Fibroblast of lung (primary cell): ENCODE measurements at regions not wholly inside any gene's neighbourhood (a gene's known extent, or its start where the extent isn't known, plus 50 kb on each side); places are given as distances from the start of the nearest gene placed in this dataset.

Experiments
- DNase-seq, 2 donors: peaks; one replicate each; pipeline versions ENCODE4 v3.0.0 to v3.0.0-alpha.2; 2010; ENCODE audit warnings: low read depth in 2 of 2
- H2AFZ ChIP-seq: 2 replicates; pipeline ENCODE4 v1.5.1; 2012; ENCODE audit warnings: low read length, control low read depth, inconsistent platforms
- H3K27ac ChIP-seq: 2 replicates; pipeline ENCODE4 v1.5.1; 2011; ENCODE audit warnings: low read length, control low read depth; ENCODE audit not compliant: insufficient read depth
- H3K27me3 ChIP-seq: 2 replicates; pipeline ENCODE4 v1.5.1; 2011; ENCODE audit warnings: mild to moderate bottlenecking, low read length; ENCODE audit not compliant: control insufficient read depth, insufficient read depth
- H3K36me3 ChIP-seq: 2 replicates; pipeline ENCODE4 v1.5.1; 2011; ENCODE audit warnings: low read length; ENCODE audit not compliant: control insufficient read depth, insufficient read depth
- H3K4me1 ChIP-seq: 2 replicates; pipeline ENCODE4 v1.5.1; 2011; ENCODE audit warnings: low read length; ENCODE audit not compliant: control insufficient read depth, insufficient read depth; ENCODE audit errors: extremely low read depth
- H3K4me2 ChIP-seq: 2 replicates; pipeline ENCODE4 v1.5.1; 2011; ENCODE audit warnings: low read length, control low read depth; ENCODE audit not compliant: insufficient read depth; ENCODE audit errors: extremely low read depth
- H3K4me3 ChIP-seq, 4 experiments: fragments of 200-600 bp in 1 of 4; sonication (generic) in 1 of 4; replicated peaks in 1 of 4; 2 replicates each; pipeline ENCODE4 v1.5.1; 2011 to 2016; ENCODE audit warnings: low read length in 4 of 4, low read depth in 3 of 4, mild to moderate bottlenecking in 3 of 4, control low read depth in 2 of 4, inconsistent platforms in 1 of 4, mixed read lengths in 1 of 4; ENCODE audit not compliant: insufficient read depth in 1 of 4; ENCODE audit errors: control extremely low read depth in 1 of 4
- H3K79me2 ChIP-seq: 2 replicates; pipeline ENCODE4 v1.5.1; 2012; ENCODE audit warnings: mild to moderate bottlenecking, low read length, inconsistent platforms; ENCODE audit not compliant: control insufficient read depth, insufficient read depth
- H3K9ac ChIP-seq: 2 replicates; pipeline ENCODE4 v1.5.1; 2011; ENCODE audit warnings: mild to moderate bottlenecking, low read length, control low read depth; ENCODE audit not compliant: insufficient read depth
- H3K9me3 ChIP-seq: 2 replicates; pipeline ENCODE4 v1.5.1; 2012; ENCODE audit warnings: low read depth, low read length; ENCODE audit not compliant: control insufficient read depth, insufficient read depth
- H4K20me1 ChIP-seq: 2 replicates; pipeline ENCODE4 v1.5.1; 2011; ENCODE audit warnings: low read length; ENCODE audit not compliant: control insufficient read depth, insufficient read depth; ENCODE audit errors: extremely low read depth
- CTCF ChIP-seq, 2 donors: IDR thresholded peaks in 1 of 2; conservative IDR thresholded peaks in 1 of 2; 1 replicate in 1 of 2; 2 replicates in 1 of 2; pipeline ENCODE4 v1.5.1; 2011 to 2012; ENCODE audit warnings: low read length in 2 of 2, control low read depth in 1 of 2, inconsistent platforms in 1 of 2, low read depth in 1 of 2, mild to moderate bottlenecking in 1 of 2
- EZH2 ChIP-seq: IDR thresholded peaks from 2 replicates; pipeline ENCODE4 v1.5.1; 2012; ENCODE audit warnings: low read length, control low read depth, mild to moderate bottlenecking; ENCODE audit errors: missing control alignments

GRCh38 chr2:48852938-48853337 lies 97.4 kb upstream of the LHCGR start:
- Histone ChIP-seq H3K4me2 (no peak overlapping the region), H3K27me3 (no peaks in the 10 kb centered on the region), H3K79me2 (no peaks in the 10 kb centered on the region), H3K27ac (peak overlapping the region; percentile 62), H3K4me1 (peaks cover 9% of the 10 kb centered on the region), H2AFZ (no peak overlapping the region), H3K9me3 (no peaks in the 10 kb centered on the region), H3K36me3 (no peaks in the 10 kb centered on the region), H4K20me1 (no peaks in the 10 kb centered on the region), H3K9ac (no peak overlapping the region), H3K4me3 (no peak overlapping the region)
- peak; percentile 77 to 95 for DNase-seq
- TF ChIP-seq EZH2 (no peak), CTCF (conservative IDR thresholded peaks at IDR 0.05 in 1 of 2, IDR thresholded peaks at IDR 0.05 in 1 of 2; ENCODE audit: low read depth in 1 of 2, low read length in 2 of 2) (no peak)

- H2AFZ ChIP-seq: no peak overlapping the region
- no peak overlapping the region for H3K4me3 ChIP-seq
- H3K4me2 ChIP-seq: no peak overlapping the region
- H3K9me3 ChIP-seq: no peaks in the 10 kb centered on the region
- no peak overlapping the region for H3K9ac ChIP-seq
- H3K79me2 ChIP-seq: no peaks in the 10 kb centered on the region
- H3K27me3 ChIP-seq: no peaks in the 10 kb centered on the region
- H3K4me1 ChIP-seq: peaks cover 9% of the 10 kb centered on the region
- no peak for TF ChIP-seq EZH2
- no peak for TF ChIP-seq CTCF (conservative IDR thresholded peaks at IDR 0.05 in 1 of 2, IDR thresholded peaks at IDR 0.05 in 1 of 2; ENCODE audit: low read depth in 1 of 2, low read length in 2 of 2)
- DNase-seq: peak in 1 of 2 donors; percentile 70
- H3K27ac ChIP-seq: no peak overlapping the region
- no peaks in the 10 kb centered on the region for H3K36me3 ChIP-seq
- H4K20me1 ChIP-seq: no peaks in the 10 kb centered on the region
These were observed 95.6 kb upstream of the LHCGR start for GRCh38 chr2:48851161-48851560.

DNA sequence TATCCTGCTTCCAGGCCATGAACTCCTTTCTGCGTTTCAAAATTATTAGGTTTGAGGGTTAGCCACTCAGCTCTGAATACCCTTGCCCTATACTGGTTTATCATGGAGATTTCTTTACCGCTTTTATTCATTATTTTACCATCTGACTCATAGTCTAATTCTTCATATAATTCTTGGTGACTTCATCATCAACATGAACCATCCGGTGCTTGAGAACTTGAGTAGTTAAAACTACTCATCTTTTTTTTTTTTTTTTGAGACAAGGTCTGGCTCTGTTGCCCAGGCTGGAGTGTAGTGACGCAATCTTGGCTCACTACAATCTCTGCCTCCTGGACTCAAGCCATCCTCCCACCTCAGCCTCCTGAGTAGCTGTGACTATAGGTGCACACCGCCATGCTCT lies 94.2 kb upstream of the LHCGR start:
- no peaks in the 10 kb centered on the region for H3K36me3 ChIP-seq
- H3K9me3 ChIP-seq: no peaks in the 10 kb centered on the region
- peak; percentile 60 to 94 for DNase-seq
- H3K27ac ChIP-seq: no peak overlapping the region
- peaks cover 9% of the 10 kb centered on the region for H3K4me1 ChIP-seq
- no peaks in the 10 kb centered on the region for H3K79me2 ChIP-seq
- H3K4me2 ChIP-seq: no peak overlapping the region
- no peak overlapping the region for H2AFZ ChIP-seq
- no peak for TF ChIP-seq EZH2
- no peak for TF ChIP-seq CTCF (conservative IDR thresholded peaks at IDR 0.05 in 1 of 2, IDR thresholded peaks at IDR 0.05 in 1 of 2; ENCODE audit: low read depth in 1 of 2, low read length in 2 of 2)
- H3K4me3 ChIP-seq: no peak overlapping the region
- no peaks in the 10 kb centered on the region for H4K20me1 ChIP-seq
- no peak overlapping the region for H3K9ac ChIP-seq
- H3K27me3 ChIP-seq: no peaks in the 10 kb centered on the region
